Fibroblast of skin of right biceps (primary cell): ENCODE measurements at regions not wholly inside any gene's neighbourhood (a gene's known extent, or its start where the extent isn't known, plus 50 kb on each side); places are given as distances from the start of the nearest gene placed in this dataset.
"Not testable (repeated sequence)": the region's sequence is repeated elsewhere in the genome, so short reads cannot be mapped to it uniquely, and the experiment has no call there.

Source experiments
- DNase-seq: peaks from one replicate; pipeline ENCODE4 v3.0.0-alpha.2; 2013

GRCh38 chr9:113665756-113666155, 202.2 kb downstream of the RGS3 start:
- no peak for DNase-seq

GRCh38 chr9:113668061-113668460, 204.5 kb downstream of the RGS3 start:
- DNase-seq: peak; percentile 81

GRCh38 chr9:113669522-113670115, 206.1 kb downstream of the RGS3 start:
- peak; percentile 76 for DNase-seq

GRCh38 chr9:113673726-113674125, 202.4 kb upstream of the ZNF618 start:
- peak; percentile 85 for DNase-seq

DNA sequence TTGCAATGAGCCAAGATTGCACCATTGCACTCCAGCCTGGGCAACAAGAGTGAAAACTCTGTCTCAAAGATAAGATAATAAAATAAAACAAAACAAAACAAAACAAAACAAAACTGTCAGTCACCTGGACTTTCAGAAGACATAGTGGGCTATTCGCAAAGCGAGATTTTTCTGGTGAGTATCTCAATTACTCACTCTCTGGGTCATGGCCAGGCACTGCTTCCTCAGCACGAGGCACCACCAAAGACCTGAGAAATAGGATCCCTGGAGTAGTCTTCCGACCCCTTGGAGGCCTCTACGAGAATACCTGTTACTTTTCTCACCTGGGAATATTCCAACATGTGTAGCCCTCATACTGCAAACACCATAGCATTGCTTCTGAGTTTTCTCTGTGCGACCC, 201.7 kb upstream of the ZNF618 start:
- DNase-seq: peak; percentile 76

- DNase-seq: peak; percentile 99
Observed at GRCh38 chr9:113675475-113675941, 200.6 kb upstream of the ZNF618 start.

DNA sequence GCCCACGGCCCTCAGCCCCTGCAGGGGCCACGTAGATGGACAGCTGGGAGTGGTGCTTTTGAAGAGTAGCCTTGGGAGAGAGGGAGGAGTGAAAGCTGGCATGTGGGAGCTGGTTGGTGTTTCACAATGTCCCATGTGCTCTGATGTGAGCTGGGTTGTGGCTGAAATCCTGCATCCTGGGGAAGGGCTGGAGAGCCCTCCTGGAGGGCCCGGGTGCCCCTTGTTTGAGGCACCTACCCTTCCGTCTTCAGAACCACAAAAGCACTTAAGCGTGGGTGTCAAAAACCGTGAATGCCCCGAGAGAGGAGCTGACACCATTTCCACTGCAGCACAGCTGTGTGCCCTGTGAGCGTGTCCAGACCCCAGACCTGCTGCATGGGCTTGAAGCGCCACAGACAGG, 199.1 kb upstream of the ZNF618 start:
- no peak for DNase-seq

- no peak for DNase-seq
Observed at GRCh38 chr9:113677569-113677968, 198.5 kb upstream of the ZNF618 start.

DNA sequence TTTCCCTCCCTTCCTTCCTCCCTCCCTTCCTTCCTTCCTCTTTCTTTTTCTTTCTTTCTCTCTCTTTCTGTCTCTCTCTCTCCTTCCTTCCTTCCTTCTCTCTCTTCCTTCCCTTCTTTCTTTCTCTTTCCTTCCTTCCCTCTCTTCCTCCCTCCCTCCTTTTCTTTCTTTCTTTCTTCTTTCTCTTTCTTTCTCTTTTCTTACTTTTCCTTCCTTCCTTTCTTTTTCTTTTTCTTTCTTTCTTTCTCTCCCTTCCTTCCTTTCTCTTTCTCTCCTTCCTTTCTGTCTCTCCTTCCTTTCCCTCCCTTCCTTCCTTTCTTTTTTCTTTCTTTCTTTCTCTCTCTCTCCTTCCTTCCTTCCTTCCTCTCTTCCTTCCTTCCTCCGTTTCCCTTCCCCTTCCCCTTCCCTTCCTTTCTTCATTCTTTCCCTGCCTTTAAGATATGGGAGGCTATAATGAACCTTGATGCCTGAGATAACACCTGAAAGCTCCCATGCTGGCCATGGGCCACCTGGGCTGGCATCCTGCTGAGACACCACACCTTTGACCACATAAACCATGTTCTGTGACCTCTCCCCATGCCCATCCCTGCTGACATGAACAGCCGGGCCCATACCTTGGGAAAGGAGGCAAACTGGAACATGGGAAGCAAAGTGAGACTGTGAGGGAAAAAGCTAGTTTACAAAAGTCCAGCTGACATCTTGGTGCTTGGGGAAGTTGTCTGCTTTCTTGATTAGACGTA, 197.8 kb upstream of the ZNF618 start:
- no peak for DNase-seq

DNA sequence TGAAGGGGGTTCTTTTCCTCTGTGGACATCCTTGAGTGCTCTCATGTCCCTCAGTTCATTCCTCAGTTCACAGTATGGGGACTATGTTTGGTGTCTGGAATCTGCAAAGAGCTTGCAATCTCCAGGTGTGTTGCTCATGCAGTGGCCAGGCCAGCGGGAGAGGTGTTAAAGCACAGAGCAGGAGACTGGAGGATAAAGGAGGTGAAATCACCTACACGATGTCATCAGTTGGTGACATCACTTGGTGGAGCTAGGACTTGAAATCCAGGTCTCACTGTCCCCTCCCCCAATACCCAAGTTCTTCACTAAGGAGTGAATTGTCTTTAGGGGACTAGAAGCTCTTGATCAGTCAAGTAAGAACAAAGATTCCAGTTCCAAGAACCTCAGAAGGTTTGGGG, 197.3 kb upstream of the ZNF618 start:
- no peak for DNase-seq

GRCh38 chr9:113682297-113682771, 193.8 kb upstream of the ZNF618 start:
- DNase-seq: peak; percentile 62

GRCh38 chr9:113685636-113686035, 190.5 kb upstream of the ZNF618 start:
- DNase-seq: not testable (repeated sequence)

DNA sequence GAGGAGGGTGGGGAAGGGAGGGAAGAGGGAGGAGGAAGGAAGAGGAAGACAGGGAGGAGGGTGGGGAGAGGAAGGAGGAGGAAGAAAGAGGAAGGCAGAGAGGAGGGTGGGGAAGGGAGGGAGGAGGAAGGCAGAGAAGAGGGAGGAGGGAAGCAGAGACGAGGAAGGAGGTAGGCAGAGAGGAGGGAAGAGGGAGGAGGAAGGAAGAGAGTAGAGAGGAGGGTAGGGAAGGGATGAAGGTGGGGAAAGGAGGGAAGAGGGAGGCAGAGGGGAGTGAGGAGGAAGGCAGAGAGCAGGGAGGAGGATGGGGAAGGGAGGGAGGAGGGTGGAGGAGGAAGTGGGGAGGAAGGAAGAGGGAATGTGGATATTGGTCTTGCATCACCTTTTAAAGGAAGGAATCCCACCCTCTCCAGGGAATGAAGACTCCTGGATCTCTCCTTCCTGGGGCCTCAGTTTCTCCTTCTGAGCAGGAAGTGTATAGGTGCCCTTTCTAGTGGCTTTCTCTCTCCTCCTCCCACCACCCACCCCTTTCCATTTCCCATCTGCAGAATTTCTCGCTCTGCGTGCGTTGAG, 188.9 kb upstream of the ZNF618 start:
- no peak for DNase-seq

- no peak for DNase-seq
Observed at GRCh38 chr9:113687680-113688371, 188.3 kb upstream of the ZNF618 start.

DNA sequence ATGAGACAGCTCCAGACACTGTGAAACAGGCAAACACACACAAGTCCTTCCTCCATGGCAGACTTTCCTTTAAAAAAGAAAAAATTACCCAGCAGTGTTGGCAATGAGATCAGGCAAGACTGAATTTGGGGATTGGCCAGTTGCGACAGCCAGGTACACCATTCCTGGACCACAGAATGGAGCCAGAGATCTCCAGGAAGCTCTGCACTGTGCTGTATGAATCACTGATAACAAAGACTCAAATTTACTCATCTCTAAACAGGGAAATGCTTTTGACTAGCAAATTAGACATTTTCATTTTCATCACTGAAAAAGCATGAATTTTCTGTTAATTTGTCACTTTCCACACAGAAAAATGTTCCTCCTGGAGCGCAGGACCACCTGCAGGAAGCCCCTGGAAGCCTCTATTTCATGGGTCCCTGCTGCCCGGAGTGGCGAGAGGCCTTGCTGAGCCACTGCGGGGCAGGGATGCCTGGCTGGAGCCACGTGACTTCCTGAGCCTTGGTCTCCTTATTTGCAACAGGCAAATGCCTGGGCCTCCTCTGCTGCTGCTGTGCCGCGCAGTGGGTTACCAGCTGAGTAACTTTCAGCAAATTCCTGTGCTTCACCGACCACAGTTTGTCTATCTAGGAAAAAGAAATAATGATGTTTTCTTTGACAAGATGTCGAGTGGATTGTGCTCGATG, 185.9 kb upstream of the ZNF618 start:
- no peak for DNase-seq

DNA sequence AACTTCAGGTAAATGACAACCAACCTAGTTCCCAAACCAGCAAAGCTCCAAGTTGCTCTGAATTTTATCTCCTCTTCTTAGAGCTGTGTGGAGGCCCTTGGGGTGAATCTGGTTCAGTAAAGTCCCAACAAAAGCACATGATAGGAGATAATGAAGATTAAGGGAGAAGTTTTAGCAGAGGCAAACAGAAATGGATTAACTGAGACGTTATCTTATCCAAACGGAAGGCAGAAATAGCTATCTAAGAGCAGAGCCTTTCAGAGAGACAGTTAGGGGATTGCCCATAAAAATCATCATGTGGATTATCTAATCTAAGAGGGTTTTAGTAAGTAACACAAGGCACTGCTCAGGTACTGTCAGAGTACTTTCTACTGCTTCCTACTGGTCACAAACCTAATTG, 183.9 kb upstream of the ZNF618 start:
- no peak for DNase-seq

DNA sequence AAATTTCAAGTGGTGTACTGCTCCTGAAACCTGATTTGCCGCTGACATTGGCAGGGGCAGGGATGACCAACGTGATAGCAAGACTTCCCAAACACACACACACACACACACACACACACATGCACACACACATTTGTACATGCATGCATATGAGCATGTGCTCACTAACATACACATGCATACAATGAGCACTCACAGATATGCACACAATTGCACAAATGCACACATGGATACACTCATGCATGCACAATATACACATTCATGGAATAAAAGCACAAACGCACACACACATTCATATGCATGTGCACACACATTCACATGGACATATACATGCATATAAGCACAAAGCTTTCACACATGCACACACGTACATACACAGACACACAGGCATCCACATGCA, 181.2 kb upstream of the ZNF618 start:
- DNase-seq: no peak

- DNase-seq: no peak
Observed at GRCh38 chr9:113695440-113695851, 180.7 kb upstream of the ZNF618 start.

DNA sequence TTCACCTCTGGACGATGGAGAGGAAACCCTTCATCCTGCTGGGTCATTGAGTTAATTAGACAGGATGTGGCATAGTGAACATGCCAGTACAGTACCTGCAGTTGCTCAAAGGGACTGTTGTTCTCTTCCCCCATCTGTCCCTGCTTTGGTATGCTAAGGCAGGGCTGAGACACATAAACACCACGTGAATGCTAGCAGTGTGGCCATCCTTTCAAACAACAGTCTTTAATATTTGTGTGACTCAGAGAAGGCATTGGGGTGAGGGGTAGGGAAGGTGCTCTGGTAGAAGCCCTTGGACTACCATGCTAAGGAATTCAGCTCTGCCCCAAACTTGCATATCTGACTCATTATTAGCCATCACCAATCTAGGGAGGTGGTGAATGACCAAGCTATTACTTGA, 180.2 kb upstream of the ZNF618 start:
- DNase-seq: peak; percentile 46

- DNase-seq: no peak
Observed at GRCh38 chr9:113701774-113702755, 174.0 kb upstream of the ZNF618 start.

DNA sequence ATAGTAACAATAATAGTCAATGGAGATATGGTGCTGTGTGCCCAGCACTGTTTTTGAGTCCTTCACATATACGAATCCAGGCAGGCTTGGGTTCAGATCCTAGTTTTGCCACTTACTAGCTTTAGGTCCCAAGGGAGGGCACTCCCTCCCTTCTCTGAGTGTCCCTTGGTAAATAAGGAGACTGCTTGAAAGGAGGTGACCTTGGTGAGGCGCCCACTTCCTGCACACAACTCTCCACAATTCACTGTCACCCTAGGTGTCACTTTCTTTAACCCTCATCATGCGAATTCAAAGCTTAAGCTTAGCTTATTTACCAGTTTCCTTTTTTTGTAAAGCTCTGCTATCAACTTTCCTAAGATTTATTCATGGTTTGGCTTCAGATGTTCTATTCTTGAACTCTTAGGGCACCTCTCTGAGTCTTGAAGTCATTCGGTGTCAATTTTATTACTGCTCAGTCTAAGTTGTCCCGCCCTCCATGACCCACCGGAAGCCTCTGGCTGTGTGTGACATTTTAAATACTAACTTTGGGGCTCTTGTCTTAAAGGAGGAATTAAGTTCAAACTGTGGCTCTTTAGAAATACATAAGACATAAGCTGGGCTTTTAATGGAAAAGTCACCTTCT, 170.7 kb upstream of the ZNF618 start:
- no peak for DNase-seq
